ENCODE measurements at regions not wholly inside any gene's neighbourhood (a gene's known extent, or its start where the extent isn't known, plus 50 kb on each side); places are given as distances from the start of the nearest gene placed in this dataset.
"Not testable (repeated sequence)": the region's sequence is repeated elsewhere in the genome, so short reads cannot be mapped to it uniquely, and the experiment has no call there.

DNA sequence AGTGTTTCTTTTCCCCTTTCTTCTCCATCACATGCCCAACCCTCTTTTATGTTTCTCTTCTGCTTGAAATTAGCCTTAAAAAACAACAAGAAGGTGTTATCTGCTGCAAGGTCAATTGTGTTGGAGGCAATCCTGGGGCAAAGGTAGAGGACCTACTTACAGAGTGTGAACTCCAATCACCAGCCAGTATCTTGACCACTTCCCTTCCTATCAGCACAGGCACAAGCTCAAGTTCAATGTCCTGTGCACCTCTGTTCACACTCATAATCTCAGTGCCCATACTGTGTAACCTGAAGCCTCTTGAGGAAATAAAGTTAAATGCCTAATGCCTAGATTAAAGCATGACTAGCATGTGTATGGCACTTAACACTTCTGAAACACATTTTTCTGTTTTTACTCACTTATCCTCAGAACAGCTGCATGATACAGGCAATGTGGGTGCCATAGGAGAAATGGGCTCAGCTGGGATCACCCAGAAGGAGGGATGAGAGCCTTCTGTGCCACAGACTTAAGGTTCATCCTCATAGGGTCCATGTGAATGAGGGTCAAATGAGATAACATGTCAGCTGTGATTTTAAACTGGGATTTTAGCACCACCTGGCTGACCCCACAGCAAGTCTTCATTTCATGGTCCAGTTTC is 701.5 kb downstream of the BCL11A start:
- no peak for DNase-seq (ENCODE audit: extremely low read depth, low read depth)

DNA sequence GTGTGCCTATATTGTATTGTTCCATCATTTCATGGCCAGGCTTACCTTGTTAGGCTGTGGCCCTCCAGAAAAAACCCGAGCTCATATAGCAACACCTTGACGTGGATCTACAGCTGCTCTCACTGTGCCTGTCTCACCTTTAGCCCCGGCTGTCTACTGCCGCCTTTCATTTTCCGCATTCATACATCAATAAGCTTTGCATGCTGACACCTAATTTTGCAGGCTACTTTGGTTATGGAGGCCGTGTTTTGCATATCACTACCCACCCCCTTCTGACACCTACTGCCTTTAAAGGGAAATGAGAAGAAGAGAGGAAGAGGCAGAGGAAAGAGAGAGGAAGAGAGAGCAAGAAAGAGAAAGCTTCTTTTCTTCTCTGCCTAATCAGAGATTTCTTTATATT is 702.9 kb downstream of the BCL11A start:
- no peak for DNase-seq (ENCODE audit: extremely low read depth, low read depth)

DNA sequence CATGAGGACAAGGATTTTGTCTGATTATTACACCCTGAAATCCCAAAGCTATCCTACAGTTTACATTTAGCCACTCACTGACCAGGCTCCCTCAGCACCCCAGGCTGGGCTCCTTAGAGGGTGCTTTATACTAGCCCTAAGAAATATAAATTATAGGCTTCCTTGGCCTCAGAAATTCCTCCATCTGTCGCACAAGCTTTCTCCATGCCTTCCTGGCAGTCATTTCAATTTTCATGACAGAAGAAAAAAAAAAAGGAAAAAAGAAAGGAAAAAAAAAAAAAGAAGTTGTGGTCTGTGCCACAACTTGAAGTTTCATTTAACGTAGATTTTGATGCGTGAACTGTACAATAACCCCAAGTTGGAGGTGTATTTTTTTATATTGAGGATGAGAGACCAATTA is 719.5 kb downstream of the BCL11A start:
- no peak for DNase-seq (ENCODE audit: extremely low read depth, low read depth)

DNA sequence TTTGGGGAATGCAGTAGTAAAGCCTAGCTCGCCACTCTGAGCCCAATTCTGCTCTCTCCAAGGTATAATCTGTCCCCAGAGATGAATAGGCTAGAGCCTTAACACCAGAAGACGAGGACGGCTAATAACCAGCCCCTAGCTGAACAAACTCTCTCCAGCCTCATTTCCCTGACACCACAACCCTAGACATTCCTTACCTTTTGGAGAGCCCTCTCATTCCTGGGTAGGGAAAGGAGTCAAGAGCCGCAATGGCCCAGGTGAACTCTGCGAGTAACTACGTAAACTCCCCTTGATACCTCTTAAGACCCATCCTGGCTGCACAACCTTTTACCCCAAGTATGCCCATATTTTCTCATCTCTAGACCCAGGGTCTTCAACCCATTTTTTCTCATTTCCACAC is 722.9 kb downstream of the BCL11A start:
- no peak for DNase-seq (ENCODE audit: extremely low read depth, low read depth)

DNA sequence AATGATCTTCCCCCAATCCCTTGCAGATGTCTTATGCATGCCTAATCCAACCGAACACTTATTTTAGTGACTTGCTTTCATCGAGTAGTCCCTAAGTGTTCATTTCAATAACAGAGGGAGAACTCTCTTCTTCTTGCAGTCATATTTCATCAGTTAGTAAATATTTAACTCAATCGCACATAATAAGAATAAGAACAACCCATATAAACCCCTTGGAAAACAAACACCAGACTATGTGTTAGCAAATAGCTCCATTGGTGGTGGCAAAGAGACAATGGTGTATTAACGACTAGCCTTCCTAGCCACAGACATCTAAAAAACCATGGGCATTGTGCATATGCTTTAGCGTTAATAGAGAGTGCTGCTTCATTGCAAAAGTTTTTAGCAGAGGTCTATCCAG is 725.8 kb downstream of the BCL11A start:
- no peak for DNase-seq (ENCODE audit: extremely low read depth, low read depth)

DNA sequence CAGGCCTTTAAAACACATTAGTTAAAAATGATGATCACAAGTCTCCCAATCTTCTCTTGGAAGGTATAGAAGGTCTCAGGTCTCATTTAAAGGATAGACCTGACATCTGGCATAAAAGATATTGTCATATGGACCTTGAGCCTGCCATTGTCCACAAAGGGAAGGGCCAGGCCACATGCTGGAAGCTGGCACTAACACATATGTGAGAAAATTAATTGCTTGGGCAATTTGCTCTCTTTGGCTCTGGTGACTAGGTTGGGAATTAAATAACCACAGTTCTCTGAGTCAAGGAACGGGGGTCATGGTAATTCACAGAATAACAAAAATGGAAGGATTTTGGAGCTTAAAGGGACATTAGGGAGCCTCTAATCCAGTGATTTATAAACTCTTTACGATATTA is 727.3 kb downstream of the BCL11A start:
- no peak for DNase-seq (ENCODE audit: extremely low read depth, low read depth)

DNA sequence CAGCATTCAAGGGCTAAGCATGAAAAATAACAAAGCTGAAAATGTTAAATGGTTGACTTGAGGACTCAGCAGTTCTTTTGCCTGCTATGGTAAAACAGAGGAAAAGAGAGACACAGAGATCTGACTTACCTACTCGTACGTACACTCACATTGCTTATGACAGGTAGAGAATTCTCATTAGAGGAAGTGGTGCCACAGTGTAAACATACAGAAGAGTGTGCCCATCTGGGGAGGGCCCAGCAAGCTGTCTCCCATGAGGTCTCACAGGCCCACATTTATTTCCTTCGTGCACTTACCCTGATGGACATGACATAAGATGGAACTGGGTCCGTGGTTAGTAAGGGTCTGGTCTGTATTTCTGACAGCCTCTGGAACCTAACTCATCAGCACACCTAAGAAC is 729.1 kb downstream of the BCL11A start:
- DNase-seq (ENCODE audit: extremely low read depth, low read depth) = no peak

DNA sequence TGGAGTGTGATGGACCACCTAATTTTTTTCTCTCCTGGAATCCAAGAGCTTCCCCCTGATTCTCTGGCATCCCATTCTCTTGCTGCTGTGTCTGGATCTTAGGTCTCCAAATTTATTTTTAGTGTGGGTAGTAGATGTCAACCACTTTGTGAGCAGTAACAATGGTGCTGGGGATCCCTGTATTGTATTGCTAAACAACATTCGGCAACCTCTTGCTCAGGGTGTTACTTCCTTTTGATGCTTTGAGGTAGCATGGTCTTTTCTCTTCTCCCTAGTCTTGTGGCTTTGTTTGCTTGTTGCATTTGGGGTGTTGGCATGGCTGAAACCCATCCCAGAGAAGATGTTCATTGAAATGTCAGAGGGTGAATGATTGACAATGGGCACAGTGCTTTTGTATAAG is 737.4 kb downstream of the BCL11A start:
- no peak for DNase-seq (ENCODE audit: extremely low read depth, low read depth)

DNA sequence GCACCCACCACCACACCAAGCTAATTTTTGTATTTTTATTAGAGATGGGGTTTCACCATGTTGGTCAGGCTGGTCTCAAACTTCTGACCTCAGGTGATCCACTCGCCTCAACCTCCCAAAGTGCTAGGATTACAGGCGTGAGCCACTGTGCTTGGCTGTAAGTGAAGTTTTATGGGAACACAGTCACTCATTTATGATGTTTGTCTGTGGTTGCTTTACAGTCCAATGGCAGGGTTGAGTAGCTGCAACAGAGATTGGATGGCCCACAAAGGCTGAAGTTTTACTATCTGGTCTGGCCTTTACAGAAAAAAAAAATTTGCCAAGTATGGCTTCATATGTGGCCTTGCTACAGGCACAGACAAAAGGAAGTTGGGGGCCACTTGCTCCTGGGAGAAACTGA is 743.2 kb downstream of the BCL11A start:
- not testable (repeated sequence) for DNase-seq (ENCODE audit: extremely low read depth, low read depth)

DNA sequence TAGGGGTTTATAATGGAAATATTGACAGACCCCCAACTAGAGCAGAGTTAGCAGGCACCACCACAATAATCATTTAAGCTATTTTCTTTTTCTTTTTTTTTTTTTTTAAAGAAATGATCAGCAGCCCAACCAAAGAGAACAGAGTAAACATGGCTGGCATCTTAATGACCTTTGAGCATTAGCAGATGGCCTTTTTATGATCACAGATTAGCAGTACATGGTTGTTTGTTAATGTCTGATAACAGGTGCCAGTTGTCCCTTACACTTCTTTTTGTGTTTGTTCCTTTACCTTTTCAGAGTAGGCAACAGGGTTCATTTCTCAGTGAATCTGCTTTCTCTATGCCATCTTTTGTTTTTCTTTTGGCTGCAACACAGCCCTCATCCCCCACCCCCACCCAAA is 747.0 kb downstream of the BCL11A start:
- no peak for DNase-seq (ENCODE audit: extremely low read depth, low read depth)

DNA sequence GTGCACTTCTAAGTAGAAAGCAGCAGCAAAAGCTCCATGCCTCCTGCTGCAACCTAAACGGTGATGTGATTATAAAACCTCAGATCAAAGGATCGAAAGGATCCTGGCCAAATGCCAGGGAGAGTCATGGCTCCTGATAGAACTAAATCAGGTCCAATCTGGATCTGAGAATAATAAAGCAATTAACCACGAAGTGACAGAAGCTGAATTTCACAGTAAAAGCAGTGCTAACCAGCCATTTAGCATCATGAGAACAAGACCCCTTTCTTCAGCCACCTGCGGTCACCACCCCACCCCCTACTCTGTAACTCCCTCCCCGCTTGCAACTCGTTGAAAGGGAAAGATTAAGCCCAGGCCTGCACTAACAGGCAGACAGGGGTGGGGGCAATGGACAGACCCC is 748.7 kb downstream of the BCL11A start:
- DNase-seq (ENCODE audit: extremely low read depth, low read depth) = no peak

DNA sequence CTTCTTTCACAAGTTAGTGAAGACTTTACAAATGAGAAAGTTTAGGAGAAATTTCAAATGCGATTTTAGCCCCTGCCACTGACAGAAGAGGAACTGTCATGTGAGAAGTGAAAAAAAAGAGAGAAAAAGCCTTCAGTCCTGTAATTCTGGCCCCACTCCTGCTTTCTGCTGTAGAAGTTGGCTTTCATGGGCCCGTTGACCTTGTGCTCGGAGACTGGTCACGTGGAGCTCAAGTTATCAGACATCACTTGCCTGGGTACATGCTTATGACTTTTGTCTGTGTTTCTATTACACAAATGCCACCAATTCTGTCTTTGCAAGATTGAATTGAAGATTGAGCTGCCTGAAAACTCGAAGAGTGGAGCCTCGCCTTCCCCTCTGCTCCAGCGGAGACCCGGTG is 749.9 kb downstream of the BCL11A start:
- no peak for DNase-seq (ENCODE audit: extremely low read depth, low read depth)

DNA sequence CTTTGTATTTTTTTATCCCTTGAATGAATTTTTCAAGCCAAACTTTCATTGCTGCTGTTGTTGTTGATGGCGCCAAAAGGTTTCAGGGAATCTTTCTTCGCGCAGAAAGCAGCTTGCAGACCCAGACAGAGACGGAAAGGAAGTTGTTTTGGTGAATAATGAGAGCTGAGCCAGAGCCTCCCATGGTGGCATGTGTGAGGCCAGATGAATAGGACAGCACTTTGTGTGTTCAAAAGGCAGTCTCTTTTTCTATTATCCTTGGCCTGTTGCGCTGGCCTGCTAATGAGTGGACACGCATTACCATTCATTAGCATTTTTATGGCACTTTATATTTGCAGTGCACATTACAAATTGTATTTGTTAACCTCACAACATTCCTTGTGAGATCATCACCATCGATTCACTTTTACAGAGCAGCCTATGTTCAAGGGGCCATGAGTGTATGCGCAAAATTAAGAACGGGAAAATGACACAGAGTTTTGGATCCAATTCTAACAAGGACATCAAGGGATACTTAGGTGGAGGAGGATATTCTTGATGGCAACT is 754.7 kb downstream of the BCL11A start:
- DNase-seq (ENCODE audit: extremely low read depth, low read depth) = no peak

DNA sequence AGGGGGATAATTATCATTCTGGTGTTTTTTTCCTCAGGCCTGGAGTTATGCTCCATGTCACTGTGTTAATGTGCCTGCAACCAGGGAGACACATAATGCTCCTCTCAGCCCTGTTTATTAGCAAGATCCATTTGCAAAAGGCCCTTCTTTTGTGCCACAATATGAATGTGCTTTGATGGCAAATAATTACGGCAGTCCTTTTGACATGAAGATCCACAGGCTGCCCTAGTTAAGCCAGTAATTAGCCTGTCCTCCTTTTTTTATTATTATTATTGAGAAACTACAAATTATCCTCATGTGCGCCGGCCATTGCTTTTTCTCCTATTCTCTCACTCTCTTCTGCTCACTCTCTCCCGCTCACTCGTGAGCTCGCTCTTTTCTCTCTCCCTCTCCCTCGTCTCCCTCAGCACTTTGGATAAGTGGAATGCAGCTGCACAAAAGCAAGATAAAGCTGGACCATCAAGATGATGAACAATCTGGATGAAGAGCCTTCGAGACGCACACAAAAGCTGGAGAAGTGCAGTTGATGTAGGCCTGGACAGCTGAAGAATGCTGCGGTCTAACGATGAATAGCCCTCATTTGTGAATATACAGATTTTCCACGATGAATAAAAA is 762.3 kb downstream of the BCL11A start:
- DNase-seq (ENCODE audit: extremely low read depth, low read depth) = no peak

DNA sequence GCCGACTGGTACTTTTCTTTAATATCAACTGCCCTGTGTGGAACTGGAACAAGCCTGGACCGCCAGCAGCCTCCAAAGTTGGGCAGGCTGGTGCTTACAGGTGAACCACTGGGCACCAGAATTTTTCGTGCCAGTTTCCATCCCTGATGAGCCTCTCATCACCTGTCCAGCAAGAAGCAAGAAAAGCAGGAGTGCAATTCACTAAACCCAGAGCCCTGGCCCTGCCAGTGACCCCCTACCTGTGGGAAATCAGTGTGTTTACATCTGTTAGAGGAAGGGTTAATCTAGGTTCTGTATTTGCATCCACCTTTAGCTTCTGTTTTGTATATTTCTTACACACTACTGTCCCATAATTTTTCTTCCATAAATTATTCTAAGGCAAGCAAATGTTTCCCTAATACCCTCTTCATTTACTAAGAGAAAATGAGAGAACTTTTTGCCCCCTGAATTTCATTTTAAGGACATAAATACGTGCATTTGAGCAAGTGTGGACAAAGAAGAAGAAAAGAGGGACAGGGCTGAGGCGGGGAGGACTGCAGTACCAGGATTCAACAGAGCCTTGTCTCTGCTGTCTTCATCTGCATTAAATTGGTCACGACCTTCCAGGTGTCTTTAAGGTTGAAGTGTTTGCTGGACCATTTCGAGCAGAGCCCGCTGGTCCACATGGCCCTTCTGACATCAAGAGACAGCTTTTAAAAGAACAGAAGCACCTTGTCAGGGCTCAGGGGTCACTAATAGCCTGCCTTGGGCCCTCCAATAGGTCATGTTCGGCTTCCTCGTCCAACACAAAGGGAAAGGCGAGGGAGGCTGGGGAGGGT is 763.1 kb downstream of the BCL11A start:
- DNase-seq (ENCODE audit: extremely low read depth, low read depth) = no peak

DNA sequence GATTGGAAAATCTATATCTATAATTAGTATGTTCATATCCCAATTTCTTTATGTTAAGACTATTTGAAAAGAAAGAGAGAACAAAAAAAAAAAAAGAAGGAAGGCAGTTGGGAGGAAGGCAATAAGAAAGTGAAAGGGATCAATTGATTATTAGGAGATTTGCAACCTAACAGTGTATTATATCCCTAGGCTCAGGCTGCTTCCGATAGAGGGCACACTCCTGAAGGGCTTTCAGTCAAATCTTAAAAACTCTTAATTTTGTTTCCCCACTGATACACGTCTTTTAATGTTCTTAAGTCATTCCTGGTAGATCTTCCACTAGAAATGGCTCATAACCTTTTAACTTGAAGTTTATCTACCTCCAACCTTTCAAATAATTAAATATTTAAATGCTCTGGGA is 763.9 kb downstream of the BCL11A start:
- DNase-seq (ENCODE audit: extremely low read depth, low read depth) = no peak

DNA sequence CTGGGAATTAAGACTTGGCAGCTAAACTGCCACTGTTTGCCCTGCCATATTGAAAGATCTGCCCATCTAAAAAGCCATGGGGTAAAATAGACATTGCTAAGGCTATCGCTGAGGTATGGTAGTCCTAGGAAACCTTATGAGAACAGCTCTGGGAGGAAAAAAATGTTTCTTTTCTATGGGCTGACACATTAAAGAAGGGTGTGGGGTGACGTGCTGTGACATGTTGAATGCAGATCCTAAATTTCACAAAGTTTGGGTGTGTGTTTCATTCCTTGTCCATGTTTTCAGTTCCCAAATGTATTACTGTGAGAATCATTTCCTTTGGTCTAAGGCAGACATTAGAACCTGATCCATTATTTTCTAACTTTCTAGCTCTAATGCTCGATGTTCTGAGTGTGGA is 766.4 kb downstream of the BCL11A start:
- no peak for DNase-seq (ENCODE audit: extremely low read depth, low read depth)

DNA sequence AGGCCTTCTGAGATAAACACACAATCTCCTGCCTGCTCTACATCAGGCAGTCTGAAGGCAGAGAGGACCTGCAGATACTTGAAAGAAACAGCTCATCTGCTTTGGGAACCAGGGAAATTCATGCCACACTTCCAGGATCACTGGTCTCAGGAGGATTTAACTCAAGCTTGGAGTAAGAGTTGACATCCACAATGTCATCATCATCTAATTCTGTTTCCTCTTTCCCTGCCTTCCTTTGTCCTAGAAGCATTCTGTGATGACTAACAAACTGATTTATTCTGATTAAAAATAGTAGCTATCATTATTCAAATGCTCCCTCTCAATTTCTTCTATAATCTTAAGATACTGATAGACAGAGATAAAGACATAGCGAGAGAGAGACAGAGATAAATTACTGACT is 766.8 kb downstream of the BCL11A start:
- no peak for DNase-seq (ENCODE audit: extremely low read depth, low read depth)

DNA sequence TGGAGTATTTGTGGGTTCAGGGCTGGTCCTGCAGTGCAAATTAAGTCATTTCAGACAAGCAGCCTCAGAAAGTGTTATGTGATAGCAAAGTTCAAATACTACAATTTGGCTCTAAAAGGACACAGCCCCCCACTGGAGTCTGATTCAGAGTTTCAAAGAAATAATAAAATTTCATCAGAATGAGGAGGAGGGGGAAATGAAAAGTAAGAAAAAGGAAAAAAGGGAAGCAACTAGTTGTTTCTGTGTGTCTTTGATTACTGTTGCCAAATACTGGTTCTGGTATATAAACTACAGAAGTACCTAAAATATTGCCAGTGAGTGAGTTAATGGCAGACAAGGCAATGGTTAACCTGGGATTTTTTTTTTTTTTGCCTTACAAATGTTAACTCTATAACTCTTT is 773.9 kb downstream of the BCL11A start:
- no peak for DNase-seq (ENCODE audit: extremely low read depth, low read depth)

DNA sequence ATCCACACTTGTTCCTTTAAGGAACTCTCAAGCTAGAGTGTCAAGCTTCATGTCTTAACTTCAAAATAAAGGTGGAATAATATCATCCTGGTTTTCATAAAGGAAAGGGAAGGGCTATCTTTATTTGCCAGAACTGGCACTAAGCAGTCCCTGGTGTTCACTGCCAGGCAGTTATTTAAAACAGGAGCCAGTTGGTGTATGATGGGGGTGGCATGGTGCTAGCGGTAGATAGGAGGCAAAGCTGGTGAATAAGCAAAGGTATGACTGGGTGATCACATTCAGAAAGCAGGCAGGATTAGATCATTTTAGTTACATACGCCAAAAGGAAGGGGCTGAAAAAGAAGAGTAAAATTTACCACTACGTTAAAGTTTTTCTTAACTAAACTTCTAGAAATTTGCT is 776.3 kb downstream of the BCL11A start:
- no peak for DNase-seq (ENCODE audit: extremely low read depth, low read depth)

DNA sequence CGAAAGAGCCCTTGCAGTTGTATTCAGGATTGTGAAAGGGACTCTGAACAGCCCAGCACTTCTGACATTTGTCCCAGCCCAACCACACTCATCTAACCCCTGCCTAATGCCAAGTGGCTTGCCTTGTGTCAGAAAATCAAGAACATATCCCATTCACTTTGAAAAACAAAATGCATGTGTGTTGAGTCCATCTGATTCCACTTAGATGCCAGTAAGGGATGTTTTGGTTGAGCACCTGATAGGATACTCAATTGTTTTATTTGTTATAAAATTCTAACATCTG is 776.8 kb downstream of the BCL11A start:
- DNase-seq (ENCODE audit: extremely low read depth, low read depth) = no peak

DNA sequence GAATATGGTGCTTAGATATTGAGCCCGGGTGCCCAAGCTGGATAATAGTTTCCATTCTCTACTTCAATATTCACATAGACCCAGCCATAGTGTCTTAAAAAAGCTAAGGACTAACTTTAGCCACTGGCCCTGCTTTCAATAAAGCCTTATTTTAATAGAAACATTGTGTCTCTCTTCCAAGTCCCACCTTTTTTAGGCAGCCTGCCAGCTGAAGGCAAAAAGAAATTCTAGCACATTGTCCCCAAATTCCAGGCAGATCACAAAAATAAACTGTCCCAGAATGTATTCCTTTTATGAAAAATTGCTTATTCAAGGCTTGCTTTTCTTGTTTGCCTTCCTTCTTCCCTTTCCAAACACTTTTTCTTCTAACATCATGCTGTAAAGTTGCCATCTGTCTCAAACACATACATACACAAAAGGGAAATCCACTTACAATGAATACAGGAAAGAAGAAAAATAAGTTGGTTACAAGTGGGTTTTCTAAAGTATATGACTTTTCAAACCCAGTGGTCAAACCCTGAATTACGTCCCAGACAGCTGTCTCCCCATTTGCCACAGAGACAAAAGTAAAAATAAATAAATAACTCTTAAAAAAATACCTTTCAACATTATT is 778.5 kb downstream of the BCL11A start:
- no peak for DNase-seq (ENCODE audit: extremely low read depth, low read depth)

Data from NCI-H460 (cell line).